A673 (cell line): ENCODE measurements at regions not wholly inside any gene's neighbourhood (a gene's known extent, or its start where the extent isn't known, plus 50 kb on each side); places are given as distances from the start of the nearest gene placed in this dataset.

Experiments
- BruUV-seq: library from RNA; stranded (reverse); fragments of 400-500 nt; replicated peaks from 2 replicates; lab custom pipeline; 2021; lab: Mats Ljungman, UMichigan
- CTCF ChIA-PET: fragments of 300-600 bp; sonication (Branson Sonifier 250); formaldehyde crosslinking; loops from one replicate; lab custom pipeline; 2022; ENCODE audit warnings: antibody characterized with exemption; lab: Charles Lee
- POLR2A ChIA-PET: fragments of 300-600 bp; sonication (Branson Sonifier 250); formaldehyde crosslinking; loops from one replicate; lab custom pipeline; 2022; ENCODE audit warnings: antibody characterized with exemption; ENCODE audit not compliant: low non-redundant PET; lab: Charles Lee
- DNase-seq: peaks from one replicate; pipeline ENCODE4 v3.0.0-alpha.2; 2015; ENCODE audit warnings: low spot score
- H3K27ac ChIP-seq: fragments of 200-600 bp; sonication (generic); 2 replicates; pipeline ENCODE4 v1.5.1; 2016; ENCODE audit warnings: mixed run types, low read depth, mild to moderate bottlenecking, mixed read lengths, antibody characterized with exemption, low read length; ENCODE audit not compliant: poor library complexity, severe bottlenecking
- H3K27me3 ChIP-seq: fragments of 200-600 bp; sonication (generic); replicated peaks from 2 replicates; pipeline ENCODE4 v1.6.1; 2017; ENCODE audit warnings: mixed run types, low read depth, mild to moderate bottlenecking, mixed read lengths, antibody characterized with exemption, low read length; ENCODE audit not compliant: insufficient read depth, poor library complexity
- H3K36me3 ChIP-seq: fragments of 200-600 bp; sonication (generic); 2 replicates; pipeline ENCODE4 v1.6.1; 2016; ENCODE audit warnings: mixed run types, mild to moderate bottlenecking, mixed read lengths, antibody characterized with exemption, low read length; ENCODE audit not compliant: insufficient read depth, poor library complexity, severe bottlenecking
- H3K4me1 ChIP-seq: fragments of 200-600 bp; sonication (generic); 2 replicates; pipeline ENCODE4 v1.6.1; 2017; ENCODE audit warnings: mixed run types, mild to moderate bottlenecking, mixed read lengths, antibody characterized with exemption, low read length; ENCODE audit not compliant: insufficient read depth, poor library complexity, severe bottlenecking
- H3K4me3 ChIP-seq: fragments of 200-600 bp; sonication (generic); 2 replicates; pipeline ENCODE4 v1.5.1; 2016; ENCODE audit warnings: low read depth, mixed run types, mild to moderate bottlenecking, mixed read lengths, low read length; ENCODE audit not compliant: poor library complexity, severe bottlenecking
- H3K9me3 ChIP-seq: fragments of 200-600 bp; sonication (generic); 2 replicates; pipeline ENCODE4 v1.6.1; 2016; ENCODE audit warnings: mixed run types, low read depth, mild to moderate bottlenecking, mixed read lengths, antibody characterized with exemption, low read length; ENCODE audit not compliant: poor library complexity, severe bottlenecking
- CTCF ChIP-seq: fragments of 300-800, 200-600 bp; sonication (generic); conservative IDR thresholded peaks from 2 replicates; pipeline ENCODE4 v1.5.1; 2017; ENCODE audit warnings: low read depth, mild to moderate bottlenecking, antibody characterized with exemption, low read length, moderate library complexity, mixed read lengths
- EZH2 ChIP-seq: fragments of 200-600 bp; sonication (generic); IDR thresholded peaks from 2 replicates; pipeline ENCODE4 v1.6.1; 2017; ENCODE audit warnings: borderline replicate concordance, low read depth, mild to moderate bottlenecking, mixed read lengths, antibody characterized with exemption, low read length; ENCODE audit not compliant: poor library complexity, severe bottlenecking
- intact Hi-C: fragments of 100-400 bp; cut with micrococcal nuclease; formaldehyde crosslinking; loops from one replicate; pipeline ENCODE4 v1.10.0; 2022; ENCODE audit not compliant: unreplicated experiment

- TF ChIP-seq CTCF = no peak
- TF ChIP-seq EZH2 = no peak
- Histone ChIP-seq H3K27me3 (no peaks in the 10 kb centered on the region), H3K9me3 (no peaks in the 10 kb centered on the region), H3K4me3 (no peak overlapping the region), H3K36me3 (no peaks in the 10 kb centered on the region), H3K27ac (no peak overlapping the region), H3K4me1 (peaks cover 11% of the 10 kb centered on the region)
- ChIA-PET CTCF (no interaction called here), POLR2A (no interaction called here)
- DNase-seq = no peak
- intact Hi-C loops = no loop called here
- no TSS peak for BruUV-seq
These were observed 430.5 kb downstream of the DAD1 start for GRCh38 chr14:22158560-22158959.

- H3K4me1 ChIP-seq = peaks cover 8% of the 10 kb centered on the region
- no peak for TF ChIP-seq CTCF
- no peak for TF ChIP-seq EZH2
- H3K36me3 ChIP-seq = no peaks in the 10 kb centered on the region
- no peak overlapping the region for H3K27ac ChIP-seq
- intact Hi-C loops = no loop called here
- ChIA-PET CTCF (no interaction called here), POLR2A (no interaction called here)
- H3K9me3 ChIP-seq = no peaks in the 10 kb centered on the region
- no peak overlapping the region for H3K4me3 ChIP-seq
- DNase-seq = no peak
- no TSS peak for BruUV-seq
- H3K27me3 ChIP-seq = no peaks in the 10 kb centered on the region
These were observed 433.5 kb downstream of the DAD1 start for GRCh38 chr14:22155571-22155970.

DNA sequence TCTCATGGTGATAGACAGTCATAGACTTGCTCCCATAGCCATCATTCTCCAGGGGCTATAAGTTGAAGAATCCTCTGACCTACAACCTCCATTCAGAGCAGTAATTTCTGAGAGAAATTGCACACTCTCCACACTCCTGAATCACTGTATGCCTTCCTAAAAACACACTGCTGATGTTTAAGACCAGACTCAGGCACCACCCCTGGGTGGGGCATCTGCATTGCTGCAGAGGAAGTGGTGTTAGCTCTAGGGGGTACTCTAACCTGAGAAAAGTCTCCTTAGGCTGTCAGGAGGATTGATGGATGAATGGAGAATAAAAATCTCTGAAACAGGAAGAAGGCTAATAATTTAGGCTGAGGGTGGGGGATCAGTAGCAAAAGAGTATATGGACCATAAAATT is 436.1 kb downstream of the DAD1 start:
- CTCF ChIA-PET = no interaction called here
- TF ChIP-seq CTCF = no peak
- TF ChIP-seq EZH2 = no peak
- peaks cover 4% of the 10 kb centered on the region for H3K4me1 ChIP-seq
- no peak overlapping the region for H3K4me3 ChIP-seq
- no peaks in the 10 kb centered on the region for H3K36me3 ChIP-seq
- DNase-seq = no peak
- no peaks in the 10 kb centered on the region for H3K27me3 ChIP-seq
- intact Hi-C loops = no loop called here
- POLR2A ChIA-PET = no interaction called here
- BruUV-seq = no TSS peak
- no peak overlapping the region for H3K27ac ChIP-seq
- H3K9me3 ChIP-seq = no peaks in the 10 kb centered on the region
